SIG-M5 treated with dmso at 0.1 percent for 504 hours (cell line): ENCODE measurements at regions not wholly inside any gene's neighbourhood (a gene's known extent, or its start where the extent isn't known, plus 50 kb on each side); places are given as distances from the start of the nearest gene placed in this dataset.
"Not testable (repeated sequence)": the region's sequence is repeated elsewhere in the genome, so short reads cannot be mapped to it uniquely, and the experiment has no call there.

Source experiments
- DNase-seq: peaks from one replicate; lab custom pipeline; 2025; ENCODE audit not compliant: unreplicated experiment; lab: John Stamatoyannopoulos, UW

DNA sequence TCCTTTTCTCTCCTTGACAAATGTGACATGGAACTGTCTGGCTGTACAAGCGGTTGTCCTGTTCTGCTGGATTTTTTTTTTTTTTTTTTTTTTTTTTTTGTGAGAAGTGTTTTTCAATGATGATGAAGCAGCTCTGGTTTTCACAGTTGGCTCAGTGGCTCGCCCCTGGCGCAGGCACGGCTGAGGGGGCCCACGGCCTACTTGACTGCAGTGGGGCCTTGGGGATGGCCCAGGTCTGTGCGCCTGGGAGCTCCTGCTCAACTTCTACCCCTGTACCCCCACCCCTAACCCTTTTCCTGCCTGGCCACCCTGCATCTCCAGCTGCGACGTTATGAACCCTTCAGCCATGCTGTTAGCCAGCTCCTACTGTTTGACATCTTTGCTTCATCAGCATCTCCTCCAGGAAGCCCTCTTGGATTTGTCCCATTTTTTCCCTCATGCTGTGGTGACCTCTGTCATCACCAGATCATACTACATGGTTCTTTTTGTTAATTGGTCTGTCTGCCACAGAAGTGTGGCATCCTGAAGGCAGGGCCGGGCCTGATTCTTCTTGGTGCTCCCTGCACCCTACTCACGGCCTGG lies 167.9 kb downstream of the INHBB start:
- DNase-seq: no peak

- DNase-seq: no peak
Measured at GRCh38 chr2:120514521-120514920, 168.6 kb downstream of the INHBB start.

DNA sequence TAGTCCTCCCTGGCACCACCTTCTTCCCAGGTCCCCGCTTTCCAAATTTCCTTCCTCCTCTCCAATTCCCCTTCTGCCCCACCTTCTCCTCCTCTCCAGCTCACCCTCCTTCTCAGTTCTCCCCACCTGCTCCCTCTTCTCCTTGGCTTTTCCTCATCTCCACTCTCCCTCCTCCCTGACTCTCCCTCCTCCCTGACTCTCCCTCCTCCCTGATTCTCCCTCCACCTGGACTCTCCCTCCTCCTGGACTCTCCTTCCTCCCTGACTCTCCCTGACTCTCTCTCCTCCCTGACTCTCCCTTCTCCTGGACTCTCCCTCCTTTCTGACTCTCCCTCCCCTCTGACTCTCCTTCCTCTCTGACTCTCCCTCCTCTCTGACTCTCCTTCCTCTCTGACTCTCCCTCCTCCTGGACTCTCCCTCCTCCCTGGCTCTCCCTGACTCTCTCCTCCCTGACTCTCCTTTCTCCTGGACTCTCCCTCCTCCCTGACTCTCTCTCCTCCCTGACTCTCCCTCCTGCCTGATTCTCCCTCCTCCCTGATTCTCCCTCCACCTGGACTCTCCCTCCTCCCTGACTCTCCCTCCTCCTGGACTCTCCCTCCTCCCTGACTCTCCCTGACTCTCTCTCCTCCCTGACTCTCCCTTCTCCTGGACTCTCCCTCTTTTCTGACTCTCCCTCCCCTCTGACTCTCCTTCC lies 169.3 kb downstream of the INHBB start:
- DNase-seq: not testable (repeated sequence)

GRCh38 chr2:120515759-120516678 lies 170.1 kb downstream of the INHBB start:
- DNase-seq: no peak

GRCh38 chr2:120516679-120517314 lies 170.9 kb downstream of the INHBB start:
- DNase-seq: no peak

GRCh38 chr2:120517751-120518469 lies 172.0 kb downstream of the INHBB start:
- no peak for DNase-seq

DNA sequence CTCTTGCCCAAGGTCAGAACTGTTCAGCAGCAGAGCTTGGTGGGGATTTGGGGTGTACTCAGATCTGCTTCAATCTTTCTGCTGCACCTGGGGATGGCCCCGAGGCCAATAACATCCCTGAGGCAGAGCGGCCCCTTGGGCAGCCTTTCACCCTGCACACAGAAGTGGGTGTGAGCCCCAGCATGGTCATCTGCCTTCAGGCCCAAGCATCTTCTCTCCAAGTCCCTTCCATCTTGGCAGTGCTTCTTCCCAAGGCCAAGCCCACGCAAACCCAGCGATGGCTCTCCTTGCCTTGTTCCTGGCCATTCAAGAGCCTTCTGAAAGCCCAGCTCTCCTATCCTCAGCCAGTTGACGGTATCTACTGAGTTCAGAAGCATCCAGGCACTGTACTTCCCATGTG lies 172.9 kb downstream of the INHBB start:
- no peak for DNase-seq

DNA sequence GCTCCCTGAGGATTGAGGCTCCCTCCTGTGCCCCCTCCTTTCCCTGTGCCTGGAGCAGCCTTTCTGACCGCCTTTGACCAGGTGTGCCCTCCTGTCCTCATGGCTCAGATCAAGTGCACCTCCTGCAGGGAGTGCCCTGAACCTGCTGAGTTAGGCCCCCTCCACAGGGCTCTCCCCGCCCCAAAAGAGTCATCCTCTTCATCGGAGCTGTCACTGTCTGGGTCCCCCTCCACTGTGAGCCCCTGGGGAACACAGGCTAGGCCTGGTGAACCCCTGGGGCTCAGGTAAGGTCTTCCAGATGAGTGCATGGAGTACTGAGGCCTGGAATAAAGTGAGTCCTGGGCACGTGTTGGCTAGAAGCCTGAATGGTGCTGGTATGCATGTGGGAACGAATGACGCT lies 173.5 kb downstream of the INHBB start:
- DNase-seq: no peak

DNA sequence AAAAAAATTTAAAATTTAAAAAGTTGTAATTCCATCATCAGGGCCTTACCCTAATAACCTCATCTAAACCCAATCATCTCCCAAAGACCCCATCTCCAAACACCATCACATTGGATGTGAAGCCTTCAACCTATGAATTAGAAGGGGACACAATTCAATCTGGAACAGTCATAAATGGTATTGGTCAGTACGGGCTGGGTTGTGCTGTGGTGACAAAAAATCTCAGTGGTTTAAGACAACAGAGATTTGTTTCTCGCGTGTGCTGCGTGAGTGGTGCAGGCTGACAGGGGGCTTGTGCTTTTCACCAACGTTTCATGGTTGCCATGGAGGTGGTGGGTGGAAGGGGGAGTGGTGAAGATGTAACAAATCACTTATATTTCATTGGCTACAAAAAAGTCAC lies 174.5 kb downstream of the INHBB start:
- DNase-seq: no peak

DNA sequence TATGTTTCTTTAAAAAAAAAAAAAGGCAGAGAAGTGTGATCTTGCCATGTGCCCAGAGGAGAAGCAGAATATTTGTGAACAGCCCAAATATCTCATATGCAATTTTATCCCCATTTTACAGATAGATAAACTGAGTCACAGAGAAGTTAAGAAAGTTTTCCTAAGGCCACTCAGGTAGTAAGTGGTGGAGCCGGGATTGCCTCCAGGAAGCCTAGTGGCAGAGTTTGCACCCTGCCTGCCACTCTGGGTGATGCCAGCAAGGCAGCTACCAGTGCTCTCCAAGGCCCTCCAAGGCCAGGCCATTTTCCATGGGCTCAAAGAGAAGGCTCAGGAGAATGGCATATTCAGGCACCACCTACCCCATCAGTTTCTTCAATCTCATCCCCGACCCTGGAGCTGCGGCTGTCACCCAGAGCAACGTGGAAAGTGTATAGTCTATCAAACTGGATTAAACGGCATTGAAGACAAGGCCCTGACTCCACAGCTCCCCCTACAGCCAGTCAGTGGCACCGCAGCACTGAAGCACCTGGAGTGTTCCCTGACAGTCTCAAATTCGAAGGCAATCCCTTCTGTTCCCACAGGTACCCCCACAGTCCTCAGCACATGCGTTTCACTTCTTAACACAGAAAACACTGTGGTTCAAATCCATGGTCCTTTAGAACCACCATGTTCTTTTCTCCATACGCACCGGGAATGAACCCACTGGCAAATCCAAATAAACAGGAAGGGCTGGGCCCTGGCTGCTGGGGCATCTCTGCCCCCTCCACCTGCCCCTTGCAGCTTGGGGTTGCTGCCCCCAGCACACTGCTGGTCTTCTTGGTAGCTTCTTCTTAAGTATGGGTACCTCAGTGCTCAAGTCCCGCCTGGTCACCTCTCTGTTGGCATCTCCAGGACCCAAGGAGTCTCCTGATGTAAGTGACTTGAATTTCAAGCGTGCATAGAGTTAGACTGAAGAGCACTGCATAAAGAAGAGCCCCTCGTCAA lies 175.3 kb downstream of the INHBB start:
- DNase-seq: peak; percentile 24

- DNase-seq: no peak
Measured at GRCh38 chr2:120522151-120522751, 176.3 kb downstream of the INHBB start.

DNA sequence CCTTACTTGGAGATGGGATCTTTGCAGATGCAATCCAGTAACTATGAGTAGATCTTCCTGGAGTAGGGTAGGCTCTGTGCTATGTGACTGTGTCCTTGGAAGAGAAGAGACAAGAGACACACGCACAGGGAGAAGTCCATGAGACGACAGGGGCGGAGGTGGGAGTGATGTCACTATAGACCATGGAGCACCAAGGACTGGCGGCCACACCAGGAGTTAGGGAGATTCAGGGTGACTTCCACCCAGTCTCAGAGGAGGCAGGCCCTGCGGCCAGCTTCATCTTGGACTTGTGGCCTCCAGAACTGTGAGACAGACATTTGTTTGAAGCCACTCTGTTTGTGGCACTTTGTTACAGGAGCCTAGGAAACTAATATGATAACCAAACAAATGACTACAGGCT lies 177.8 kb downstream of the INHBB start:
- DNase-seq: no peak

DNA sequence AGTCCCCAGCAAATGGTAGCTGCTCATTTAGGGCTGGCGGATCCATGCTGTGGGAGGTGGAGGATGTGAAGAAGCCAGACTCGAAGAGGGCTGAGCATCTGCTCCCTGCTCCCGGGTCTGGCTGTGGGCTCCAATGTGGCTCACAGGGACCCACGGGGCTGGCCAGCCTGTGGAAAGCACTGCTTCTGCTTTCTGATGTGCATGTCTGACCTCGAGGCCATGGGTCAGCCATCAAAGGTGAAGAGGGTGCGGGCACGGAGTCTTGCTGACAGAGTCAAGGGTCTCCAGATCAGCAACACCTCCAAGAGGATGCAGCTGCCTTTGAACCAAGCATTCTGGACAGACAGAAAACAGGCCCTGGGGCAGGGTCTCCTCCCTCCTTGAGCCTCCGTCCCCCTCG lies 178.2 kb downstream of the INHBB start:
- DNase-seq: no peak

DNA sequence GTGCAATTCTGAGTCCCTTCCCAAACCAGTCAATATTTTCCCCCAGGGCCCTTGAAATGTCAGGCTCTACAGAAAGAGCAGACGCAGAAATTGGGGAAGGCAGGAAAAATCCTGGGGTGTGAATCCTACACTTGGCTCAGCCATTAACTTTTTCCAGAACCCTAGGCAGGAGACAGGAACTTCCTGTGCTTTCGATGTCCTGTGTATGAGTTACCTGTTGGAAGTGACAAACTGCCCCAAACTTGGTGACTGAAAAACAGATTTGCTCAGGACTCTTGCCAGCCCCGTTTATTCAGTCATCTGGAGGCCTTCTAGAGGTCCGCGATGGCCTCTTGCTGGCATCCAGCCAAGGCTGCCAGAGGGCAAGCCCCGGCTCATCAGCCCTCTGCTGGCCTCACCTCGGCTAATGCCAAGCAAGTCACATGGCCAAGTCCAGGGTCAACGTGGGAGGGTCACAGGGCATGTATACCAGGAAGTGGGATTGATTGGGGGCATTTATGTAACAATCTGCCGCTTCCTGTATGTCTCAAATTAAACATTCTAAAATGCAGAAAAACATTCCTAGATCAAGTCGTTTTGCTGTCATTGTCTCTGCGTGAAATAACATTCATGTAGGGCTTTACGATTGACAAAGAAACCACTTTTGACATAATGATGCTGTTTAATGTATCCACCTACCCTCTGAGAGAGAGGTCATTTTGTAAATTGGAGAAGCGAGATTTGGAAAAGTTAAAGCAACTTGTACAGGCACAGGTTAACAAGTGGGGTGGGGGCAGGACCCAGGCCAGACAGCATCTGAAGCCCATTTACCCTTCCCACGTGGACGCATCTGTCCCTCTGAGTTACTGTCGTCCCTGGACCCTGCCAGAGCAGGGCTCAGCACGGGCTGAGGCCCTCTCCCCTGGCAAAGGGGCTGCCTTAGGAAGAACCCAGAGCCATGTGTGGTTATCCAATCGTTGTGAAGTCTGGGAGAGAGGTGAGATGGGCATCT lies 179.4 kb downstream of the INHBB start:
- no peak for DNase-seq

DNA sequence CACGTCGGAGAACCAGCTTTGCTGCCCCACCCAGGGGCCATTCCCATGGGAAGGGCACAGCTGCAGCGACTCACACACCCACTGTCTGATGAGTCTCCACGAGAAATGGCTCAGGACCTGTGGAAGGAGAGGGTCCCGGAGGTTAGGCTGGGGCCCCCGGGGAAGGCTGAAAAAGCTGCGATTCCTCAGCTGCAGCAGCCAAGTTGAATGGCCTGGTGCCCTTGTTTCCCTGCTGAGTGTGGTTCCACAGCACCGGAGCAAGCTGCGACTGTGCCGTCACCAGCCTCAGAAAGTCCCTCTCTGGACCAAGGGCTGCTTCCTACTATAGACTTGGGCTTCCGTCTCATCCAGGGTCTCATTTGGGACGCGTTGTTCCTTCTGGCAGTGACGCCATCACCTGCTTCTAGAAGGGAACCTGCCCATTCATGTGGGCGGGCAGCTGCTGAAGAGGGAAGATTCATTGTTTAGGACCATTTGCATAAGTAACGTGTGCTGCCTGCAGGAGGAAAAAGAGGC lies 180.2 kb downstream of the INHBB start:
- DNase-seq: no peak

GRCh38 chr2:120526997-120527945 lies 181.3 kb downstream of the INHBB start:
- DNase-seq: no peak
